OCI-M1 (cell line): ENCODE measurements at regions not wholly inside any gene's neighbourhood (a gene's known extent, or its start where the extent isn't known, plus 50 kb on each side); places are given as distances from the start of the nearest gene placed in this dataset.
"Not testable (repeated sequence)": the region's sequence is repeated elsewhere in the genome, so short reads cannot be mapped to it uniquely, and the experiment has no call there.

Source experiments
- DNase-seq: peaks from one replicate; lab custom pipeline; 2025; lab: John Stamatoyannopoulos, UW

DNA sequence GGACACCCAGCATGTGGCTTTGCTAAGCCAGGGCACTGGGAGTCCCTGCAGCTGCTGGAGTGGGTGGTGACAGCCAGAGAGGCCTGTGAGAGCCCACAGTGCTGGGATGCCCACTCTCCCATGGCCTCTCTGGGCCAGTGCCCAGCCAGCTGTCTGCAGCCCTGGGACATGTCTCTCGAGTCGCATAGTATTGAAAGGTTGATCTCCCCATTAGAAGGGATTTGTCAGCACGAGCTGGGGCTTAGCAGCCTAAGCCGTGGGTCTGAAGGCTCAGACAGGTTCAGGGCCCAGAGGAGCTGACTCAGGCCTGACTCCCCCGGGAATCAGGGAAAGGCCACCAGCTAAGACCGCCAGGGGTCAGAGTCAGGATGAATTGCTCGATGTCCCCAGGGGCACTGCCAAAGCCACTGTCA is 53.5 kb downstream of the FOXD2 start:
- DNase-seq: no peak

DNA sequence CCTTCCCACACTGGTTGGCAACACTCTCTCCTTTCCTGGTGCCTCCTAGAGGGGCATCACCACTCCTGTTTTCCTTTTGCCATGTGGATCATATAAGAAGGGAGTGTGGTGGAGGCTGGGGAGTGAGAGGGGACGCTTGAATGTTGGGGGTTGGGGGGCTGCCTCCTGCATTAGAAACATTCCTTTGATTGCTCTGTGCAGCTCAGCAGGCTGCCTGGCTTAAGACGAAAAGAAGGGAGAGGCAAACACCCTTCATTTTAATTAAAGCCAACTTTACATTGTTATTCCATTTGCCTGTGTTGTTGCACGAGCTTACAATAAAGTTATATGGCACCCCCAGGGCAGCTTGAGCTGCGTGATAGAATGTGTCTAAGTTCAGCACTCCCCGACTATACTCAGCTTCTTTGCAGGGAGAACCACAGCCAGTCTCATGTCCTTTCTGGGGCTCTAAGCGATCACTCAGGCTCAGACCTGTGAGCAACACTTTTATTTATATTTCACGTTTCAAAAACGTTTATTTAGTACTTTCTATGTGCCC is 57.4 kb downstream of the FOXD2 start:
- no peak for DNase-seq

DNA sequence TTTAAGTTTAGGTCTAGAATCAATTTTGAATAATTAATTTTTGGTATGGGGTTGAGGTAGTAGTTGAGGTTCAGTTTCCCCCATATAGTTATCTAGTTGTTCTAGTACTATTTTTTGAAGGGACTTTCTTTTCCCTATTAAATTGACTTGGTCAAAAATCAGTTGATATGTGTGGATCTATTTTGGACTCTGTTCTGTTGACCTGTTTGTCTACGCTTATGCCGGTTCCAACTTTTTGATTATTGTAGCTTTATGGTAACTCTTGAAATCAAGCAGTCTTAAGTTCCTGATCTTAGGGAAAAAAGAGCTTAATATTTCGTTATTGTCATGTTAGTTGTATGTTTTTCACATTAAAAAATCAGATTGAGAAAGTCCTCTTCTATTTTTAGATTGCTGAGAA is 60.7 kb downstream of the FOXD2 start:
- DNase-seq: no peak

DNA sequence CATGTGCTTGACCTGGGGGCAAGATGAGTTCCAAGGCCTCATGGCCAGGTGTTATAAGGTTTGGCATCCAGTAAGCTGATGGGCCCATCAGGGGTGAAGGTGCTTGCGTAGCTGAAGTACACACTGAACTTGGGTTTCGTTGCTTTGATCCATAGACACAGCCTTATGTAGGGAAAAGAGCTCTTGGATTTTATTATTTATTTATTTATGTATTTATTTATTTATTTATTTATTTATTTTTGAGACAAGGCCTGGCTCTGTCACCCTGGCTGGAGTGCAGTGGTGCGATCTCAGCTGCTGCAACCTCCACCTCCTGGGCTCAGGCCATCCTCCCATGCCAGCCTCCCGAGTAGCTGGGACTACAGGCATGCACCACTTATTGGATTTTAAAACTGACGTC is 63.2 kb downstream of the FOXD2 start:
- no peak for DNase-seq

DNA sequence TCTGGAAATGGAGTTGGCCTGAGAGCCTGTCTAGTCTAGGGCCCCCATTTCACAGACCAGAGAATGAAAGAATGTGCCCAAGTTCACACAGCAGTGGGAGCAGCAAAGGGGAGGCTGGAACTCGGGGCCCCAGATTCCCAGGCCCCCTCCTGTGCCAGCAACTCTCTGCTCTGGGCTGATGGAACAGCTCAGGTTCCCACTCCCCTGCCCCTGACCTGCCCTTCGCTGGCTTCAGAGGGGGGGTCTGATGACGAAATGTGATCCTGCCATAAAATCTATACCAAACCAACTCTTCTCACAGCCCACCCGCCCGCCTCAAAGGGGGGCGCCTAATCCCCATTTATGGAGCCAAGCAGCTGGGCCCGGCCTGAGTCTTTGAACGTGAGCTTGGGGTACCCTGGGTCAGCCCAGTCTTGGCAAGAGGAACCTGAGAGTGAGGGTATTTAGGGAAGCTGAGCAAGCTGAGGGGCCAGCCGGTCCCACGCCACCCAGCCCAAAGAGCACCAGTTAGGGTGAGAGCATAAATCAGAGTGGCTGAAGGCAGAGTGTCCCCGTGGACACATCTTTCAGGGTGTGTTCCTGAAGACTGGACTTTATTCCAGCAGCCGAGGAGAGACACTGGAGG is 65.0 kb downstream of the FOXD2 start:
- DNase-seq: no peak

DNA sequence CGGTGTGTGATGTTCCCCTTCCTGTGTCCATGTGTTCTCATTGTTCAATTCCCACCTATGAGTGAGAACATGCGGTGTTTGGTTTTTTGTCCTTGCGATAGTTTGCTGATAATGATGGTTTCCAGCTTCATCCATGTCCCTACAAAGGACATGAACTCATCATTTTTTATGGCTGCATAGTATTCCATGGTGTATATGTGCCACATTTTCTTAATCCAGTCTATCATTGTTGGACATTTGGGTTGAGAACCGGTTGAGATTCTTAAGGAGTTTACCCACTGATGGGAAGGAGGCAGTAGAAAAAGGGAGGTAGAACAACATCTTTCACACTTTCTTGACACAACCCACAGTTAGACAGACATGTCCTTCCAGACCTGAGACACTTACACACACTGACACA is 67.0 kb downstream of the FOXD2 start:
- DNase-seq: not testable (repeated sequence)

DNA sequence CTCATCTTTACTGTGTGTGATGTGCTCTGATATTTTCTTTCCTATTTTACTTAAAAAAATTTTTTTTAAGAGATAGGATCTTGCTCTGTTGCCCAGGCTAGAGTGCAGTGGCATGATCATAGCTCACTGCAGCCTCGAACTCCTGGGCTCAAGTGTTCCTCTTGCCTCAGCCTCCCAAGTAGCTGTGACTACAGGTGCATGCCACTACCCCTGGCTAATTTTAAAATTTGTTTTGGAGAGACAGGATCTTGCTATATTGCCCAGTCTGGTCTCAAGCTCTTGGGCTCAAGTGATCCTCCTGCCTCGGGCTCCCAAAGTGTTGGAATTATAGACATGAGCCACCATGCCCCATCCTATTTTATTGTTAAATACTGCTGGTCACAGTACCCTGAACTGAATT is 67.4 kb downstream of the FOXD2 start:
- DNase-seq: no peak

DNA sequence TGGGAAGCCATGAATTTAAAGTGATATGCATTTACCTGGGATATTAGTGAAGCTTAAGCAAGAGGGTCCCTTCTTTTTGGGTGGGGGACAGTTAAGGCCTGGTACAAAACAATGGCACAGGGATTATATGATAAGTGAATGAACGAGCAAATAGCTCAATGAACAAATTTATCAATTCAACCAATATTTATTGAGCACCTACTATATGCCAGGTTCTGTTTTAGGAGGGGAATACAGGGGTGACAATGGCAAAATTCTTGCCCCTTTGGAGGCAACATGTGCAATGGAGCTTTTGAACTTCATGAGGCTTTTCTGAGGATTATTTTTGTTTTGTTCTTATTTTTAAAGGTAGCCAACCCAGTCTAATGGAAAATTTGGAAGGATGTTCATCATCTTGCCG is 68.2 kb downstream of the FOXD2 start:
- no peak for DNase-seq

DNA sequence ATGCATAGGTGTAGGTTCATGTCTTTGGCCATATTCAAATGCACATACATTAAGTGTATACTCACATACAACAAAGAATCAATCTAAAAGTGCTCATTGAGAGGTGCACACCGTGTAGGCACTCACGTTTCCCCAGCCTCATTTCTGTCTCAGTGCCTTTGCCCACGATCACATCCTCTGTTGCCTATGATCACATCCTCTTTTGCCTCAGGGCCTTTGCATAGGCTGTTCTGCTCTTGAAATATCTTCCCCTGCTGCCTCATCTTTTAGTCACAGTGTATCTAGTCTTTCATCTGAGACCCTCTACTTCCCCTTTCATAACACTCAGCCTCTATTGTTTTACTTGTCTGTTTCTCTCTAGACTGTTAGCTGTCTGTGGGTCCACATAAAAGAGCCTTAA is 69.3 kb downstream of the FOXD2 start:
- DNase-seq: peak; percentile 5

DNA sequence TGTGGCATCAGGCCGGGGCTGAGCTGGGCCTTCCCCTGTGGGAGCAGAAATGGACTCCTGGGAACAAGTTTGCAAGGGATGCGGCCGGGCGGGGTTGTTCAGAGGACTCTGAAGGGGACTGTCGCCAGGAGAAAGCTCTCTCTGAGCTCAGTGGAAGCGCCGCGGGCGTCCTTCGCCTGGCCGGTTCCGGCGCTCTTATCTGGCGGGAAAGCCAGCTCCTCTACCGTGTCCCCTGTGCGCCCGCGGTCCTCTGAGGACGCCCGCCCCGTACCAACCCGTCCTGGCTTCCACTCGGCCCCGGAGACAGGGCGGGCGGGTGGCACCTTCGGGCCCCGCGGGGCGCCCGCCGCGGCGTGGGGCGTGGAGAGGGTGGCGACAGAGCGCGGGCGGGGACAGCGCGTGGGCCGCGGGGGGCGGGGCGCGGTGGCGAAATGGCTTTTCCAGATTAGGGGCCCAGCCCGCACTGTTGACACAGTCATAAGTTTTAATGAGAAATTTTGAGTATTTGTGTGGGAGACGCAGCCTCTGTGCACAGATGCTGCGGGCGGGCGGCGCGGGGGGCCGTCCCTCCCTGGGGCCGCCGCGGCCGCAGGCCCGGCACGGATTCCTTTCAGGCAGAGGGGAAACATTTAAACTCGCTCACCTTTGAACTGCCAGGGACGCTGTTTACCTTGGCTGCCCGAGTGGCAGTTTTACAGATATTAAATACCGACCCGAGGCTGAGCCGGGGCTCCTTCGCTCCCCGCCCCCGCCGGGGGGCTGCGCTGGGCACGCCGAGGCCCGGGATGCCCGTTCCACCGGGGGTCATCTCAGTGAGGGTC is 70.2 kb downstream of the FOXD2 start:
- peak; percentile 26 for DNase-seq

DNA sequence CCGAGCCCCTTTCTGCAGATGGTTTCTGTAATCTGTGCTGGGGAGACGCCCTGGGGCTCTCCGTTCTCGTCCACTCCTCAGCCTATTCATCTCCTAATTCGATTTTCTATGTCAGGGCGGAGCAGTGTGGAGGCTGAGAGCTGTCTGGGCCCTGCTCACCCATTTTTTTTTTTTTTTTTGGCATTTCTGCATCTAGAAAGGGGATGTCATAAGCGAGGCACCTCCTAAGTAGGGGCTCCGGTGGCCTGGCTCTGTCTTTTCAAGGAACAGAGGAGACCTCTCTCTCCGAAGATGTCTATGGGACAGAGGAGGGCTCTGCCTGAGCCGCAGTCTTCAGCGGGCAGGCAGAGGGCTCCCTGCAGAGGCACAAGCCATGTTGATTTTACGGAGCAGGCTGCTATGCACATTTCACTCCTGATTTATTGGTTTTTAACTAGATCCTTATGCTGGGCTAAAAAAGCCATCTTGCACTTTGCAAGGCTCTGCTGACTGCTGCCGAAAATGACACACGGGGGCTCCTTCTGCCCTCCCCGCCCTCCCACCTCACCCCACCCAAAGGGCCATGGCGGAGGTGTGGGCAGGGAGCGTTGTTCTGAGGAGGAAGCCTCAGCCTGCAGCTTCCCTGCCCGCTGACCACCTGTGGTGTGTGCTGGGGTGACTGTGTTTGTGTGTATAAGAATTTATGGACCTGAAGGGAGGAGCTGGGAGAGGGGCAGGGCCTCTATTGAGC is 71.0 kb downstream of the FOXD2 start:
- no peak for DNase-seq

DNA sequence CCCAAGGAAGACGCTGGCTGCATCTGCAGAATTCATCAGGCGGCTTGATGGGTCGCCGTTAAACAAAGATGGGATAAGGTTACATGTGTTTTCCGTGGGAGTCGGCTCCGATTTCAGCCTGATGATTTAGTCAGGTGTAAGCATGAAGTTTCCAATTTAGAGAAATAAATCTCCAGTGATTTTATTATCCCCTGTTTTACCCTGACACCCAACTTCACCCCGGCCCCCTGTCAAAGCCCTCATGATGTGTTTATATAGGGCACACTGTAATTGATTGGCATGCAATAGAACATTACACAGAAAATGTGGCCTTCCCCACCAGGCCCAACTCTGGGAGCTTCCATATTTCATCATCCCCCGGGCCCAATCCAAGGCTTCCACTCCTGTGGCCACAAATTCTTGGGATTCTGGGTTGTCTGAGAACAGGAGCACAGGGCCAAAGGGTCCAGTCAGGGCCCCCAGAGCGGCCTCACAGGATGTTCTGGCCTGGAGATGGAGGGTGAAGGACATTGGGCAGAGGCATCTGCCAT is 72.5 kb downstream of the FOXD2 start:
- no peak for DNase-seq

DNA sequence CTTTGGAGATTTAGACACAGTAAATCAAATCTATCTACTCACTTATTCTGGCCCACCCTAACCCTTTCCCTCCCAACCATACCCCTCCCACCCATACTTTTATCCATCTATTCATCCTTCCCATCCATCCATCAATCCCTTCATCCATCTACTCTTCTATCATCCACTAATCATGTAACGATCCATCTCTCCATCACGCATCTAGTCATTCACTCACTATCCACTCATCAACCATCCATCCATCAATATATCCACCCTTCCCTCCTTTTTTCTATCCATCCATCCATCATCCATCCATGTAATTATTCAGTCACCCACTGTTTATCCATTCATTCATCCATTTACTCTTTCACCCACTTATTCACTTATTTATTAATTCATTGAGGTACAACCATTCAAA is 74.0 kb downstream of the FOXD2 start:
- no peak for DNase-seq

DNA sequence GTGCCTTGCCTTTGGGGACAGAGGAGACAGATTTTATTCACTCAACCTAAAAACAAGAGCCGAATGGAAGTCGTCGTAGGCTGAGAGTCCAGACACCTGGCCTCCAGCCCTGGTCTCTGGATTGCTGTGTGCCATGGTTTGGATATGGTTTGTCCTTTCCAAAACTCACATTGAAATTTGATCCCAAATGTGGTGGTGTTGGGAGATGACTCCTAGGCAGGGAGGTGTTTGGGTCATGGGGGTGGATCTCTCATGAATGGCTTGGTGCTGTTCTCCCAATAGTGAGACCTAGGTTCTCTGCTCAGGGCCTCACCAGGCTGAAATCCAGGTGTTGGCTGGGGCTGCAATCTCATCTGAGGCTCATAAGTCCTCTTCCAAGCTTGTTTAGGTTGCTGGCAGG is 75.5 kb downstream of the FOXD2 start:
- no peak for DNase-seq

DNA sequence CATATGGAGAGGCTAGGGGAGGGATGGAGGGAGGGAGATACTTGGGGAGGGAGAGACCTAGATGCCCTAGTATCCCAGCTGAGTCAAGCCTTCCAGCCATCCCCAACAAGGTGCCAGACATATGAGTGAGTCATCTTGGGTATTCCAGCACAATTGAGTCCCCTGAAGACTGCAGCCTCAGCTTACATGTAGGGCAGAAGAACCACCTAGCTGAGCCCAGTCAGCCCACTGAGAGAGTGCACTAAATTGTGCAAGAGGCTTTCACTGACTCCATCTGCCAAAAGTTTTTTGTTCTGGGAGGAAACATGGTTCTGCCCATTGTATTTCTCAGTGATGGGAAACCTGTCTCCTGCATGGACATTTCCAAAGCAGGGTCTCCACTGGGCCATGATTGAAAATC is 76.4 kb downstream of the FOXD2 start:
- DNase-seq: no peak

DNA sequence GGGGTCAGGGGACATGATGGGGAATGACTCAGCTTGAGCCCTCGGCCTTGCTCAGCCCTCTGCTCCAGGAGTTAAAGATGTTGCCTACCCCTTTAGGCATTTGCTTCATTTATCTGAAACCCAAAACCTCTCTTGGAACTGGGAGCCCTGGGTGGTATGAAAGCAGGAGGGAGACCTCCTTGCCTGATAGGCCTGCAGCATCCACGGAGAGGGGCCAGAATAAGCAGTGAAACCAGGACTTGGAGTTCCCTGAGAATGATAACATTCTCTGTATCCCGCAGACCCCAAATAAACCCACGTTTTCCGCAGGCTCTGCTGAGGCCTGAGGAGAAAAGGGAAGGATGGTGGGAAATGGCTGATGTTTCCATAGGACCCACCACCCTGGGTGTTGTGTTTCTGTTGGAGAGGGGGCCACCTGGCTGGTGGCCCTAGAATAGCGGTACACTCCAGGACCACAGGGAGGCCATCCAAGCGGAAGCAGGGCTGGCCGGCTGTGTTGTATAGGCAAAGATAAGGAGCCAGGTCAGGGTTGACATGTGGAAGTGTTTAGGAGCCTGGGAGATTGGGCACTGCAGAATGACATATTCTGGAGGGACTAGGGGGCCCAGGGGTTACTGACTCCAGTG is 77.4 kb downstream of the FOXD2 start:
- peak; percentile 18 for DNase-seq

DNA sequence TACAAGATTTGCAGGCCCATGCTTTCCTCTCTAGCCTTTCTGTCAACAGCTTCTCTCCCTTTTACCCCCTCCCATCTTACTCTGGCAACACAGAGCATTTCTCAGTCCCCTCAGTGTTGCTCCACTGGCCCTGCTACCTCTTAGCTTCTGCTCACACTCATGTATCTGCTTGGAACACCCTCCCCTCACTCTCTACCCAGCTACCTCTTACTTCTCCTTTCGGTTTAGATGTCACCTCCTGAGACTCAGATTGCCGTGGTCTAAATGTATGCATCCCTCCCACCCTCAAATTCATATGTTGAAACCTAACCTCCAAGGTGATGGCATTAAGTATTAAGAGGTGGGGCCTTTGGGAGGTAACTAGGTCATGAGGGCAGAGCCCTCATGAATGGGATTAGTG is 80.1 kb downstream of the FOXD2 start:
- no peak for DNase-seq

DNA sequence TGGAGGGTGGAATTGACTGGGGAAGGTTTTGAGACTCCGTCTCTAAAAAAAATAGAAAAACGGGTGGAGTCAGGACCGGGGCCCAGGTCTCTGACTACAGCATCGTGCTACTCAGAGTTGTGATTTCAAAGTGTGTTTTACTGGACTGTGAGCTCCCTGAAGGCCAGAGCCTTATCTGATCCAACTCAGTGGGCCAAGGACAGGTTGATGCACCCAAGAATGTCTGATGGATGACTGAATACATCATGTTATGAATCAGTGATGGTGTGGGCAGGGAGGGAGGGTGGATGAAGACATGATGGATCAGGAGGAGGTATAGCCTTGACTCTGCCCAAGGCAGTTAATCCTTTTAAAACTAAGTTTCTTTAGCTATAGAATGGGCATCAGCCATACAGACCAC is 81.6 kb downstream of the FOXD2 start:
- no peak for DNase-seq

DNA sequence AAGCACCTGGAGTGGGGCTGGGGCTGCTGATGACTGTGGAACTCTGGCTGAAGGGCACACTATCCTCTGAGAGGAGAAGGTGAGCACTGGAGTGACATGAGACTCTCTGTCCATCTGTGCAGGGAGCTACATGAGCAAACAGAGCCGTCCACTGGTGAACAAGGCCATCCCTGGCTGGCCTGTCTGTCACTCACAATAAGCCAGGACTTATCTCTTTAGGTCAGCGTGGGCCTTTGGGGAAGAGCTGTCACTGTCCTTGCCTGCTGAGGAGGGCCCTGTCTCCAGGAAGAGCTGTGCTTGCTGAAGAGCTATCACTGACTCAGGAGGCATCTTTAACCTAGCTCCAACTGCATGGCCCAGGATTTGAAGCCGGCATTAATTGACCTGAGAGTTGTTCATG is 82.1 kb downstream of the FOXD2 start:
- no peak for DNase-seq

DNA sequence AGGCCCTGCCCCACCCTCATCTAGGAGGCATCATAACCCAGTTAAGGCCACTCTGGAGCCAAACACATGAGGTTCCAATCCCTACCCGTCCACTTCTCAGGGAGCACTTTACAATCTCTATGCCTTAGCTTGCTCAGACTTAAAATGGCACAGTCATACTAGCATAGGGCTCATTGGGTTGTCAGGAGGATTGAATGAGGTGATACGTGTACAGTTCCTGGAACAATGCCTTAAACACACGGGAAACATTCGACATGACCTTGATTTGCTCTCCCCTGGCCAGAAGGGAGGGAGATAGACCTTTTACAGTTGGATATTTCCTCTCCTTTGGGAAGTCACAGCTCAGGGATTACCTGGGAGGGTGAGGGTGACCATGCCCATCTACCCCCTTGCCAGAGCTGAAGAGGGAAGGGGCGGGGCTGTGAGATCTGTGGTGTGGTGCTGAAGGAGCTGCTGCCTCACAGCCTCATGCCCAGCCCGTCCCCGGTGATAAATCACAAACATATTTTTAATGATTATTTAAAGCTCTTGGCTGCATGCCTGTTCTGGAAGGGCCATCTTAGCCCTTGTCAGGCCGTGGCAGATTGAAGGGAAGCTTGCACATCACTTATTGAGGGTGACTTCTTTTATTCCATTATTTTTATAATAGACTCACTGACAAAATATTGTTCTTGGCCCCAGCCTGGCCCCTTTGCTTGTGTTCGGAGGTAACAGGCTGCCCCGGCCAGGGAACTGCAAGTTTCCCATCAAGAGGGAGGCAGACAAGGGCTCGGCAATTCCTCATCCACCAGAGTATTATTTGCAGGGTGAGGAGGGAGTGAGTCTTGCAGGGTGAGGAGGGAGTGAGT is 83.4 kb downstream of the FOXD2 start:
- DNase-seq: no peak
